GM13977 (cell line): ENCODE measurements at regions not wholly inside any gene's neighbourhood (a gene's known extent, or its start where the extent isn't known, plus 50 kb on each side); places are given as distances from the start of the nearest gene placed in this dataset.

Experiments used
- DNase-seq: peaks from one replicate; pipeline ENCODE4 v3.0.0; 2012; ENCODE audit warnings: low spot score
- in situ Hi-C: fragments of 300-500 bp; cut with MboI; formaldehyde crosslinking; loops from one replicate; pipeline ENCODE4 v1.12.0; 2022; ENCODE audit warnings: low sequenced_read_pairs, low pct_unique_long_range_greater_than_20kb, mixed read lengths, inconsistent platforms; ENCODE audit not compliant: unreplicated experiment
- TF ChIP-seq, protein P1 (sequence below): IDR thresholded peaks from 2 replicates; pipeline ENCODE4 v1.5.1; 2012; ENCODE audit warnings: mild to moderate bottlenecking, control low read depth; ENCODE audit not compliant: insufficient read depth; ENCODE audit errors: extremely low read depth, missing control alignments

DNA sequence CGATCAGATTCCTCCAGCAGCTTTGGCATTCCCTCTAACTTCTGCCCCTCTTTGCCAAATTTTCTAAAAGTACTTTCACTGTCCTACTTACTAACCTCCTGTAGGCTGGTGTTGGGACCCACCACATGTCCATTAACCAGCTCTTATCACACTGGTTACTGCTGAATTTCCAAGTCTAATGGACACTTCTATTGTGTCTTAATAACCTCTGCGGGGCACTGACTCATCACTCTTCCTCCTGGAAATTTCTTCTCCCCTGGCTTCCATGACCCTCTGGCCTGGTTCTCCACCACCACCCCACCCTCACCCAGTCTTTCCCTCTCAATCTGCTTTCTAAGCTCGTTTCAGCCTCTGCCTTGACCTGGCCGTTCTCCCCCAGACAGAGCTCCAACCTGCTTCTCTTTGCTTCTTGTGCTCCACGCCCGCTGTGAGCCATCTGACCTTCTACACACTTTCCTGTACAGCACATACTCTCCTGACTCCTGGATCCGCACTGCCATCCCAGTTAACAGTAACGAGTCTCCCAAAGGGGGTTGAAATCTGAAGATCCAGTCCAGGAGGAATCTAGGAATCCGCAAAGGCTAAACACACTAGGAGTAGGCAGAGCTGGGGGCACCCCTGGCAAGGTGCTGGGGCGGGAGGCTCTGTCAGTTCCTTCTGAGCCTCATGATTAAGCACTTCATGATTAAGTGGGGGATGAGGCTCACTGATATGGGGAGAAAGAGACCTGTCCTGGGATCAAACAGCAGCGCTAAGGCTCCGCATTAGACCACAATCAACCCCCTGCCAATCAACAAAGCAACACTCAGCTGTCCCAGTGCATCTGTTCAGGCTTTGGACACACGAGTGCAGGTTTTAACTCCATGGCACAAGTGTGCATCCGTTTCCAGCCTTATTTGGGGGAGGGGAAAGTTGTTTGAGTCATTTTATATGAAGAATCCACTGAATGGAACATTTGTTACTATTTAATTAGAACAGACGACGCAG is 146.3 kb downstream of the LY86 start:
- in situ Hi-C loops: no loop called here
- no peak for DNase-seq
- TF ChIP-seq, protein P1, sequence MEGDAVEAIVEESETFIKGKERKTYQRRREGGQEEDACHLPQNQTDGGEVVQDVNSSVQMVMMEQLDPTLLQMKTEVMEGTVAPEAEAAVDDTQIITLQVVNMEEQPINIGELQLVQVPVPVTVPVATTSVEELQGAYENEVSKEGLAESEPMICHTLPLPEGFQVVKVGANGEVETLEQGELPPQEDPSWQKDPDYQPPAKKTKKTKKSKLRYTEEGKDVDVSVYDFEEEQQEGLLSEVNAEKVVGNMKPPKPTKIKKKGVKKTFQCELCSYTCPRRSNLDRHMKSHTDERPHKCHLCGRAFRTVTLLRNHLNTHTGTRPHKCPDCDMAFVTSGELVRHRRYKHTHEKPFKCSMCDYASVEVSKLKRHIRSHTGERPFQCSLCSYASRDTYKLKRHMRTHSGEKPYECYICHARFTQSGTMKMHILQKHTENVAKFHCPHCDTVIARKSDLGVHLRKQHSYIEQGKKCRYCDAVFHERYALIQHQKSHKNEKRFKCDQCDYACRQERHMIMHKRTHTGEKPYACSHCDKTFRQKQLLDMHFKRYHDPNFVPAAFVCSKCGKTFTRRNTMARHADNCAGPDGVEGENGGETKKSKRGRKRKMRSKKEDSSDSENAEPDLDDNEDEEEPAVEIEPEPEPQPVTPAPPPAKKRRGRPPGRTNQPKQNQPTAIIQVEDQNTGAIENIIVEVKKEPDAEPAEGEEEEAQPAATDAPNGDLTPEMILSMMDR: no peak

GRCh38 chr6:6736791-6737654 is 148.5 kb downstream of the LY86 start:
- in situ Hi-C loops: no loop called here
- DNase-seq: no peak
- TF ChIP-seq, protein P1: no peak

GRCh38 chr6:6737671-6738070 is 149.2 kb downstream of the LY86 start:
- in situ Hi-C loops: no loop called here
- DNase-seq: no peak
- TF ChIP-seq, protein P1: no peak

- TF ChIP-seq, protein P1: no peak
- in situ Hi-C loops: no loop called here
- DNase-seq: no peak
Observed at GRCh38 chr6:6738108-6738507, 149.6 kb downstream of the LY86 start.

DNA sequence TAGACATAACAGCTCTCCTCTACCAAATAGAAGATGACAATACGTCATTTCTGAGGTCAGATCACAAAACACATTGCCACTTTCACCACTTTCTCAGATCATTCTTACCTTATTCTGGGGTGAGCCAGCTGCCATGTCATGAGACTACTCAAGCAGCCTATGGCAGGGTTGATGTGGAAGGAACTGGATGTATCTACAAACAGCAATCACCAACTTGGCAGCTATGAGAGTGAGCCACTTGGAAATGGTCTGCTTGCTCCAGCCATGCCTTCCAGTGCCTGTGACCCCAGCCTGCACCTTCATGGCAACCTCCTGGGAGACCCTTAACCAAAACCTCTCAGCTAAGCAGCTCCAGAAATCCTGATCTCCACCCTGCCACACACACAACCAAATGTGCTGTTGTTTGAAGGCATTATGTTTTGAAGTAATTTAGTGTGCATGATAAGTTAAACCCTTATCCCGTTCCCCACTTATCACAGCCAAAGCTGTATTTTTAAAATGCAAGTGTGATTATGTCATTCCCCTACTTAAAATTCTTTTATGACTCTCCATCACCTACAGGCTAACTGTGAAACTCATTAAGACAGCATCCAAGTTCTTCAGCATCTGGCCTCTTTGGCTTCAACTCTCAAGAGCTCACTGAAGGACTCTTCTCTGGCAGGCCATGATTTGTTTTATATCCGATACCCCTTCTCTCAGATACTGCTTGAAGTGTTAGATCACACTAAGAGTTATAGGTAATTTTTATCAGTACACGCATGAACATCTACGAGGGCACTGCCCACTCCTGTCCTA is 150.6 kb downstream of the LY86 start:
- TF ChIP-seq, protein P1: no peak
- in situ Hi-C loops: no loop called here
- no peak for DNase-seq

DNA sequence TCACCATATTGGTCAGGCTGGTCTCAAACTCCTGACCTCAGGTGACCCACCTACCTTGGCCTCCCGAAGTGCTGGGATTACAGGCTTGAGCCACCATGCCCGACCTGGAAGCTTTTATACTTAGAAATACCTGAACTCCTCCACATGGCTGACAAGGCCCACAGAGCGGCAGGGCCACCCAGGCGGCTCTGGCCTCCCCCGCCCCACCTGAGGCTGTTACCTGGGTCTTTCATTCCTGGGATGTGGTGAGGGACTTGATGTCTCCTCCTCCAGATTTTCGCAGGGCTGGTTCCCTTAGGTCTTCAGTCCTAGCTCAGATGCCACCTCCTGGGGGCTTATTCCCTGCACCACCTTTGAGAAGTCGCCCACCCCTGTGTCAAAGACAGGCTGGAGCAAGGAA is 152.1 kb downstream of the LY86 start:
- TF ChIP-seq, protein P1: no peak
- DNase-seq: no peak
- in situ Hi-C loops: no loop called here
